ENCODE measurements at regions not wholly inside any gene's neighbourhood (a gene's known extent, or its start where the extent isn't known, plus 50 kb on each side); places are given as distances from the start of the nearest gene placed in this dataset.
A peak's percentile ranks its signal among the peaks of the same experiment; 100 is the strongest.
"Not testable (repeated sequence)": the region's sequence is repeated elsewhere in the genome, so short reads cannot be mapped to it uniquely, and the experiment has no call there.

GRCh38 chrX:121666171-121666570 lies 618.8 kb downstream of the GLUD2 start:
- no peak overlapping the region for H3K4me3 ChIP-seq (replicated peaks in 1 of 2; ENCODE audit: low read depth in 2 of 2, low read length in 2 of 2)
- DNase-seq (ENCODE audit: low read depth in 2 of 2), result no peak
- TF ChIP-seq CTCF (IDR thresholded peaks at IDR 0.05; ENCODE audit: low read depth, low read length), result no peak

- H3K4me3 ChIP-seq (replicated peaks in 1 of 2; ENCODE audit: low read depth in 2 of 2, low read length in 2 of 2), result no peak overlapping the region
- TF ChIP-seq CTCF (IDR thresholded peaks at IDR 0.05; ENCODE audit: low read depth, low read length), result no peak
- DNase-seq (ENCODE audit: low read depth in 2 of 2), result no peak
Measured at GRCh38 chrX:121671649-121672048, 624.2 kb downstream of the GLUD2 start.

GRCh38 chrX:121709236-121709635 lies 661.8 kb downstream of the GLUD2 start:
- peak in 1 of 2 donors; percentile 28 for DNase-seq (ENCODE audit: low read depth in 2 of 2)
- not testable (repeated sequence) for H3K4me3 ChIP-seq (replicated peaks in 1 of 2; ENCODE audit: low read depth in 2 of 2, low read length in 2 of 2)

- H3K4me3 ChIP-seq (replicated peaks in 1 of 2; ENCODE audit: low read depth in 2 of 2, low read length in 2 of 2), result no peak overlapping the region
- DNase-seq (ENCODE audit: low read depth in 2 of 2), result peak in 1 of 2 donors; percentile 11
- TF ChIP-seq CTCF (IDR thresholded peaks at IDR 0.05; ENCODE audit: low read depth, low read length), result no peak
Measured at GRCh38 chrX:121733514-121733913, 686.1 kb downstream of the GLUD2 start.

GRCh38 chrX:121746105-121746504 lies 698.7 kb downstream of the GLUD2 start:
- no peak for TF ChIP-seq CTCF (IDR thresholded peaks at IDR 0.05; ENCODE audit: low read depth, low read length)

GRCh38 chrX:121753602-121754001 lies 706.2 kb downstream of the GLUD2 start:
- DNase-seq (ENCODE audit: low read depth in 2 of 2), result not testable (repeated sequence)

More at GRCh38 chrX:121746105-121746504, 698.7 kb downstream of the GLUD2 start:
- H3K4me3 ChIP-seq (replicated peaks in 1 of 2; ENCODE audit: low read depth in 2 of 2, low read length in 2 of 2), result no peak overlapping the region
- DNase-seq (ENCODE audit: low read depth in 2 of 2), result no peak

GRCh38 chrX:121754301-121754700 lies 706.9 kb downstream of the GLUD2 start:
- no peak for TF ChIP-seq CTCF (IDR thresholded peaks at IDR 0.05; ENCODE audit: low read depth, low read length)
- no peak for DNase-seq (ENCODE audit: low read depth in 2 of 2)
- no peak overlapping the region for H3K4me3 ChIP-seq (replicated peaks in 1 of 2; ENCODE audit: low read depth in 2 of 2, low read length in 2 of 2)

More at GRCh38 chrX:121753602-121754001, 706.2 kb downstream of the GLUD2 start:
- not testable (repeated sequence) for H3K4me3 ChIP-seq (replicated peaks in 1 of 2; ENCODE audit: low read depth in 2 of 2, low read length in 2 of 2)

- H3K4me3 ChIP-seq (replicated peaks in 1 of 2; ENCODE audit: low read depth in 2 of 2, low read length in 2 of 2), result no peak overlapping the region
- DNase-seq (ENCODE audit: low read depth in 2 of 2), result peak in 1 of 2 donors; percentile 3
- no peak for TF ChIP-seq CTCF (IDR thresholded peaks at IDR 0.05; ENCODE audit: low read depth, low read length)
Measured at GRCh38 chrX:121755541-121755940, 708.1 kb downstream of the GLUD2 start.
